ENCODE measurements at regions not wholly inside any gene's neighbourhood (a gene's known extent, or its start where the extent isn't known, plus 50 kb on each side); places are given as distances from the start of the nearest gene placed in this dataset.

- DNase-seq: no peak
Measured at GRCh38 chr13:64849196-64849595, 2380.9 kb downstream of the PCDH9 start.

GRCh38 chr13:64847767-64848166 is 2382.4 kb downstream of the PCDH9 start:
- no peak for DNase-seq

GRCh38 chr13:64845110-64845509 is 2385.0 kb downstream of the PCDH9 start:
- no peak for DNase-seq

- no peak for DNase-seq
Measured at GRCh38 chr13:64819081-64819480, 2411.1 kb downstream of the PCDH9 start.

DNA sequence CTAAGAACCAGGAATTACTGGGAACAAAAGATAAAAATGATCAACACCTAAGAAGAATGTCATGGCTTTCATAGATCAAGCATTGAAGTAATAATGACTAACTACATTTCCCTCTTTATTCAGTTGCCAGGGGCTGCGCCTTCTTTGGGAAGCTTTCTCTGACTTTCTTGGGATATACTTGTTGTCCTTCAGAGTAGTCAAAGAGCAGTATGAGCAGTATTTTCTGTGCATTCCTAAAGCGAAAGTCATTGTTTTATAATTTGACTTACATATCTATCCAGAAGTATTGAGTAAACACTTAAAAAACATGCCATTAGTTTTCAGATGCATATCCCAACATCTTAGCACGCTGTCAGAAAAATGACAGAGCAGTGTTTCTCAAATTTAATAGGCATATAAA is 2412.4 kb downstream of the PCDH9 start:
- no peak for DNase-seq

GRCh38 chr13:64810750-64811149 is 2419.4 kb downstream of the PCDH9 start:
- DNase-seq: no peak

- no peak for DNase-seq
Measured at GRCh38 chr13:64808704-64809103, 2421.4 kb downstream of the PCDH9 start.

DNA sequence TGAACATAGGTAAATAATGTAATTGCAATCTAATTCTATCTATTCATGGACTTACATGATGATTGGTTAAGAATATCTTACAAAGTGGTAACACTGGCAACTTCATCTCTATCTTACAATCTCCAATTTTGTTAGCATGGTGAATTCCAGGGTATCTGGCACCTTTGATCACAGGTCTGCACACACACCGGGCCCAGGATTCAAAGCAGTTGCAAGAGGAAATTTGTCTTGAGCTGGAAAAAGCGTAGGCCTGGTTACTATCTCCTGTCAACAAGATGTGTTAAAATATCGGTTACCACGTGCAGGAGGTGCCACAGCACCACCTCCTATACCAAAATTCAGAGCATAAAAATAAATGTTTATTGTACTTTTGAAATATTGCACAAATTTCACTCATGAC is 2428.4 kb downstream of the PCDH9 start:
- no peak for DNase-seq

DNA sequence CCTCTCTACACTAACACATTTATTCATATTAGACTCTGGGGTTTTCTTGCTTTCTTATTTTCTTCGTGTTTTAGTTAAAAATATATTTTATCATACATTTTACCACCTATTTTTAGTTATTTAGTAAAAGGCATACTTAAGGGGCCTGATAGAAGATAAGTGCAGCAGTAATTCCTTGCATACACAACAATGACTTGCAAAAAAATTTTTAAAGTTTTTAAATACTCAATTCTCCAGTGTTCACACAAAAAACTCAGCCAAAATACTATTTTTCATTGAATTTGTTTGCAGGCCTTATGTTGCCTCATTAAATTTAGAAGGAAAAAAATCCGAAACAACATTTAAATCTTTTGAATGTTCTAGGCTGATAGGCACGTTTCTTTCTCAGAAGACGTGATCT is 2431.7 kb downstream of the PCDH9 start:
- no peak for DNase-seq

DNA sequence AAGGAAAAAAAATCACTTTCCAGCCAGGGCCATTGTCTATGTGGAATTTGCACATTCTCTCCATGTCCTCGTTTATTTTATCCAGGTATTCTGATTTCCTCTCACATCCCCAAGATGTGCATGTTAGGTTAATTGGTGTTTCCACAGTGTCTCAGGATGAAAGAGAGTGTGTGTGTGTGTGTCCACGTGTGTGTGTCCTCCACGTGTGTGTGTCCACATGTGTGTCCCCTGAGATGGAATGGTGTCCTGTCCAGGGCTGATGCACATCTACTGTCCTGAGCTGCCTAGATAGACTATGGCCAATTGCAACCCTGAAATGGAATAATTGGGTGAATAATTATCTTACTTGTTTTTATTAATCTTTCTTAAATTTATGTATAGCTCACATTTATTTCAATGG is 2436.5 kb downstream of the PCDH9 start:
- DNase-seq: no peak

GRCh38 chr13:64793131-64793530 is 2437.0 kb downstream of the PCDH9 start:
- no peak for DNase-seq

DNA sequence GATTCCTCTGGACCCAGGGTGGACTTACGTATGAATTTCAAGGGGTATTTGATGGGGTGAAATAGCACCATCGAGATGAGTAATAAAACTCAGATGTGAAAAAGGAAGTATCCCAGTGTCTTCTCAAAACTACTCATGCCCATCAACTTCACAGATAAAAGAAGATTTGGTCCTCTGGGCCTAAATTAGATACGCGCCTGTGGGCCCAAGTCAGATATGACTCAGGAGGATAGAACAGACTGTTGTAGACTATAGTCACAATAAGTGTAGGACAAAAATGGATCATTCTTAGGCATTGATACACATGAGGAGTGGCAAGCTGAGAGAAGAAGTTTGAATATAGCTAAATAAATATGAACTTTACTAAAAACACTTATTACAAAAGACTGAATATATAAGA is 2438.8 kb downstream of the PCDH9 start:
- no peak for DNase-seq

DNA sequence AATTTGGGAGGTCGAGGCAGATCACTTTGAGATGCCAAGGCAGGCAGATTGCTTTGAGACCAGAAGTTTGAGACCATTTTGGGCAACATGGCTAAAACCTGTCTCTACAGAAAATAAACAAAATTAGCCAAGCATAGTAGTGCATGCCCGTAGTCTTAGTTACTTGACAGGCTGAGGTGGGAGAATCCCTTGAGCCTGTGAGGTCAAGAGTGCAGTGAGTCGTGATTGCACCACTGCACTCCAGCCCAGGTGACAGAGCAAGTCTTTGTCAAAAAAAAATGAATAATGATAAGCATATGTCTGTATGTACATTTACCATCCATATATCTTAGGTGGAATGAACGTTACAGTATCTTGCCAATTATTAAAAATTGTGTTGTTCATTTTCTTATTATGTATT is 2447.7 kb downstream of the PCDH9 start:
- DNase-seq: no peak

- DNase-seq: no peak
Measured at GRCh38 chr13:64778002-64778401, 2452.1 kb downstream of the PCDH9 start.

- DNase-seq: no peak
Measured at GRCh38 chr13:64774915-64775314, 2455.2 kb downstream of the PCDH9 start.

GRCh38 chr13:64770743-64771142 is 2459.4 kb downstream of the PCDH9 start:
- DNase-seq: no peak

DNA sequence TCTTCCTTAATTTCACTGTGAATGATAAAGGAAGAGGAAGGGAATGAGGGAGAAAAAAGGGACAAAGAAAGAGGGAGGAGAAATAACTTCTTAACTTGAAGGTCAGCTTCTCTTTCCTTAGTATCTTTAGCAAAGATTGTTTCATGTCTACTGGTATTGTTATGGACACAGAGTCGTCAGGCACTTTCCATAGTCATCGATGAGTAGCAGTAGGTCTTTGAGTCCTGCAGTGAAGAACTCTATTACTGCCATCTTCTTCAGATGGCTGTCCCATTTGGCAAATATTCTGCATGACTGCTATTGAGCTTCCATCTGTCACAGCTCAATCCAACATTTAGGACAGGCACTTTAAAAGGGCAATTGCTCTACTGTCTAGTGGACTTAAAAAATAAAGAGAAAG is 2463.1 kb downstream of the PCDH9 start:
- no peak for DNase-seq

DNA sequence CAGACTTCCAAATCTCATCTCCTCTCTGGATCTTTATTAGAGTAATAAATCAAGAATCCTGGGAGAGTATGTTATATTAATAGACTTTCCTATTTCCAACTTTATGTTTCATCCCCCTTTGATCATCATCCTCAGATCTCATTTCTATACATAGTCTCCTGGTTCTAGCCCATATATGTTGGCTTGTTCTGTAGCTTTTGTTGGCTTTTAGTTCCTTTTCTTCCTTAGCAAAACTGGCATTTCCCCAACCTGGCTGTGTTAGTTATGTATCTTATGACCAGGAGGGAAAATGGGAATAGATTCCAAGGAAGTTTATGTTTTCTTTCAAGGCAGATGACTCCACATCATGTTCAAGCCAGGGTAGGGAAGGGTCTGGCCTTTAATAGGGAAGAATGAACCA is 2464.5 kb downstream of the PCDH9 start:
- DNase-seq: no peak

- DNase-seq: no peak
Measured at GRCh38 chr13:64758521-64759244, 2471.5 kb downstream of the PCDH9 start.

GRCh38 chr13:64756621-64757020 is 2473.5 kb downstream of the PCDH9 start:
- no peak for DNase-seq

GRCh38 chr13:64755961-64756360 is 2474.2 kb downstream of the PCDH9 start:
- no peak for DNase-seq

- no peak for DNase-seq
Measured at GRCh38 chr13:64753233-64754000, 2476.7 kb downstream of the PCDH9 start.

- no peak for DNase-seq
Measured at GRCh38 chr13:64749301-64749700, 2480.8 kb downstream of the PCDH9 start.

GRCh38 chr13:64746845-64747244 is 2483.3 kb downstream of the PCDH9 start:
- DNase-seq: no peak

- no peak for DNase-seq
Measured at GRCh38 chr13:64740493-64740892, 2489.6 kb downstream of the PCDH9 start.
